ENCODE measurements at regions not wholly inside any gene's neighbourhood (a gene's known extent, or its start where the extent isn't known, plus 50 kb on each side); places are given as distances from the start of the nearest gene placed in this dataset.

DNA sequence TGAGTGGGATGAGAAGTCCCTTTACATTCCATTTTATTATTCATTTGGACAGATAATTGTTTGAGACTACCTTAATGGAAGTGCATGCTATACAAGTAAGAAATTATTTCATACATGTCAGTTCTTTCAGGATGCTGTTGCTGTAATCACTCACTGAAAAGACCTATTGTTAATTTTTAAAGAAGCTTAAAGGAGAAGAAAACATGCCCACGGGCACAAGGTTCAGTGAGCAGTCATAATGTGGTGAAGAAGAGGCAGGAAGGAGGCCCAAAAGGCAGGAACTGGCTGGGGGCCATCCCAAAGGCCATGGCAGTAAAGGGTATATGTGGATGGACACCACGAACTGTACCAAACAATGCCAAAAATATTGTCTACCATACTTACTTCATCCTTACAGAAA is 206.0 kb downstream of the LYPLAL1 start:
- TF ChIP-seq, protein P1, sequence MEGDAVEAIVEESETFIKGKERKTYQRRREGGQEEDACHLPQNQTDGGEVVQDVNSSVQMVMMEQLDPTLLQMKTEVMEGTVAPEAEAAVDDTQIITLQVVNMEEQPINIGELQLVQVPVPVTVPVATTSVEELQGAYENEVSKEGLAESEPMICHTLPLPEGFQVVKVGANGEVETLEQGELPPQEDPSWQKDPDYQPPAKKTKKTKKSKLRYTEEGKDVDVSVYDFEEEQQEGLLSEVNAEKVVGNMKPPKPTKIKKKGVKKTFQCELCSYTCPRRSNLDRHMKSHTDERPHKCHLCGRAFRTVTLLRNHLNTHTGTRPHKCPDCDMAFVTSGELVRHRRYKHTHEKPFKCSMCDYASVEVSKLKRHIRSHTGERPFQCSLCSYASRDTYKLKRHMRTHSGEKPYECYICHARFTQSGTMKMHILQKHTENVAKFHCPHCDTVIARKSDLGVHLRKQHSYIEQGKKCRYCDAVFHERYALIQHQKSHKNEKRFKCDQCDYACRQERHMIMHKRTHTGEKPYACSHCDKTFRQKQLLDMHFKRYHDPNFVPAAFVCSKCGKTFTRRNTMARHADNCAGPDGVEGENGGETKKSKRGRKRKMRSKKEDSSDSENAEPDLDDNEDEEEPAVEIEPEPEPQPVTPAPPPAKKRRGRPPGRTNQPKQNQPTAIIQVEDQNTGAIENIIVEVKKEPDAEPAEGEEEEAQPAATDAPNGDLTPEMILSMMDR (IDR thresholded peaks at IDR 0.05): no peak

DNA sequence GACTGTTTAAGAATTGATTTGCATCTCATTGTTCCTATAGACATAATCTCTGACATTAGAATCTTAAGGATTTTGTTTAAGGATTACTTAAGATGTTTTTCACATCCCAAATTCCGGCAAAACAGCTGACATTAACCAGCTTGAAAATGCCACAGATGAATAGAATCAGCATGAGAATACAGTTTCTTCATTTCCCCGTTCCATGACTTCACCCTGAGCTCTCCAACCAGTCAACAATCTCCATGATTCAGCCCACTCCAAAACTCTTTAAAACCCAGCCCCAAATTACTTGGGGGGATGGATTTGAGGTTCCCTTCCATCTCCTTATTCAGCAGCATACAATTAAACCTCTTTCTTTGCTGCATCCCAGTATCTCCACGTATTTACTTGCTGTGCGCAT is 201.0 kb downstream of the LYPLAL1 start:
- TF ChIP-seq, protein P1 (IDR thresholded peaks at IDR 0.05): no peak

DNA sequence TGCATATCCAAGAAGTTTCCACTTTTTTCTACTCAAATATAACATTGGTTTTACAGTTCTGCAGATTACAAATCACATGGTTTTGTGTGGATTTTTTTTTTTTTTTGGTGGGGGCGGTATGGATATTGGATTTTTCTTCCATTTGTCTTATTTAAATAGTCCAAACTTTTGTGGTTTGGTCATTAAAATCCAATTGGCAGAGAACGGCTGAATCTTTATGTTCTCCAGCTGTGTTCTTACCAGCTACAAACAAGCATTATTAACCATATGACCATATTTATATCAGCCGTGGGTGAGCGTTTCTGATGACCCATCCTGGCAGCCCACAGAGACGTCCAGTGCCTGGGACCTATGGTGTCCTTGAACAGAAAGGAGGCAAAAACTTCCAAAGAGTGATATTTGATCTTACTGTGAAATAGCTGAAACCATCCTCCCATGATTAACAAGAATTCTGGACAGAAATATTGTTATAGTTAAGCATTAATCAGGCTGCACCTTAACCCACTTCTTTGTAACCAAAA is 200.4 kb downstream of the LYPLAL1 start:
- TF ChIP-seq, protein P1 (IDR thresholded peaks at IDR 0.05): no peak

DNA sequence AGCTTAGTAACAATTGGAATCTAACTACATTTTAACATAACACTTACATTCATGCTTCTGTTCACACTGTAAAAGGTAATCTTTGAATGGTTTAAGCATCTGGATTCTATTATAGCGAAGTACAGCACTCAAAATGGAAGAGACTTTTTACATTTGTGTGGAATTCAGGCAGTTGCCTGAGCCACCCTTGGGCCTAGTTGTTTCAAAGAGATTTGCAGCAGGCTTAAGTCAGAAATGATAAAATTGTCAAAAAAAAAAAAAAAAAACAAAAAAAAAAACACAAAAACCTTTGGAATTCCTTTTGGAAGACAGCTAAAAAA is 199.9 kb downstream of the LYPLAL1 start:
- TF ChIP-seq, protein P1 (IDR thresholded peaks at IDR 0.05): no peak

DNA sequence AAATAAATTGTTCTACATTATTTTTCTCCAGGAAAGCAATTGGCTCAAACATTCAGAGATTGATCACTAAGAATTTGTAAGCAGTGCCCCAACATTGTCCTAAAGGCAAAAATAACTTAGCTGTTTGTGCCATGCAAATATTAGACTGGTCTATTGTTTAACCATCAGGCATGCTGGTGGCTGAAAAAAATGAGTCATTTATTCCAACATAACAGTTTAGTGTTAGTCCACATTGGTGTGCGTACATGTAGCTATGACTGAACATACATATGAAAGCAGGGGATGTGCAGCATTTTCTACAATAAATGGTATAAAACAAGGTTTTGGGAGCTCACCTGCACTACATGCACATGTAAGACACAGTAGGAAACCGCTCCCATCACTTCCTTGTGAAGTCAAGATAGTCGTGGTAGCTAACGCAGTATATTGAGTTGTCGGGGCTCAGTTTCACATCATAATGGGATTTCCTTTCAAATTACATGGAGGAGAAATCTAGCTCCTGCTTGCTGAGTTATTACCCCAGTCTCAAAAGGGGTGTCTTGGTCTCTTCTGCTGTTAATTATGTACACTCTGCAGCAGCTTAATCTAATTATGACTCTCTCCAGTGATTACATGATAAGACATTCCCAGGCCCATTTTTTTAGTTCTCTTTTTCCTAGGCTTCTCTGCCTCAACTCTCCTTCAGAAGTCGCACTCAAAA is 199.4 kb downstream of the LYPLAL1 start:
- TF ChIP-seq, protein P1 (IDR thresholded peaks at IDR 0.05): no peak

DNA sequence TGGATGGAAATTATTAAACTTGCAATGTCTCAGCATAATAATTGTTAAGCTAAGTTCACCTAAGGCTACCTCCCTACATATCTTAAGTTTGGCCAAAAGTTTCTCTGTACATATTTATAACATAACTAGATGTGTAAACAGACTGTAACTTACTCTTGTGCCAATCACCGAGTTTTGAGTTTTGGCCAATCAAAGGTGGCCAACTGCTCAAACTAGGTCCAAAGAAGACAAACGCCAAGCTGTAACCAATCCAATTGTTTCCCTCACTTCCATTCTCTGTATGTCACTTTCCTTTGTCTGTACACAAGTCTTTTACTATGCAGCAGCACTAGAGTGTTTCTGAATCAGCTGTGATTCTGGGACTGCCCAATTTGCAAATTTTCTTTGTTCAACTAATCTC is 197.8 kb downstream of the LYPLAL1 start:
- TF ChIP-seq, protein P1 (IDR thresholded peaks at IDR 0.05): no peak

DNA sequence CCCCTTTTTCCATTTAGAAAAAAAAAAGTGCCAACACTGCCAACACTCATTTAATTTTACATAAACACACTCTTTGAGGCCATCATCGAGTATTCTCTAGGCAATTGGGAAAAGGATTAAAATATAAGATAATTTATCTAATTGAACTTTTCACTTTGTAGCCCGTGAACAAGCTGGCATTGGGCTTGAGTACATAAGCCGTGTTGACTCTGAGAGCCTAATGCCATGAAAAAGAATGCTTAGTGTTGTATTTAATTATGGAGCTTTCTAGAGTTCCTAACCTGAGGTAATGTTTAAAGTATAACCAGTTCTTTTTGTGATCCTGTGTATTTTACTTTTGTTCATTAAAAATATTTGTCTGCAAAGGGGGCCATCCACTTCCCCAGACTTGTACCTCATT is 193.8 kb downstream of the LYPLAL1 start:
- TF ChIP-seq, protein P1 (IDR thresholded peaks at IDR 0.05): no peak

DNA sequence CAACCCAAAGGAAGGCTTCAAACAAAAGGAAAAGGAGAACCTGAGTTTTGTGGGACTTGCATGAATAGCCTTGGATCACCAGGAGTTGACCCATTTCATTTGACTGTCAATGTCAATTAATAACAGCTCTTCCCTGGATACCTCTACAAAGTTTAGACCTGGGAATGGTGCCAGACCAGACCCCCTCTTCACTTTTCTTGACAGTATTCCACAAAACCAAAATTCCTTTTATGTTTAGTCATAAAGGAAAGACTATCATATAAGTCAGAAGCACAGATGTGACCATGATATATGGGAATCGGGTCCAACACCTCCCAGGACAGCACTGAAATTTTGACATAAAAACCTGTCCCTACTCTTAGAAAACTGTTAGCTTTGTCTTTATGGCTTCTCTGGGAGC is 191.8 kb downstream of the LYPLAL1 start:
- TF ChIP-seq, protein P1 (IDR thresholded peaks at IDR 0.05): no peak
